ENCODE measurements at regions not wholly inside any gene's neighbourhood (a gene's known extent, or its start where the extent isn't known, plus 50 kb on each side); places are given as distances from the start of the nearest gene placed in this dataset.
"Not testable (repeated sequence)": the region's sequence is repeated elsewhere in the genome, so short reads cannot be mapped to it uniquely, and the experiment has no call there.

- H3K27ac ChIP-seq = no peak overlapping the region
- no peaks in the 10 kb centered on the region for H3K36me3 ChIP-seq
- H3K4me3 ChIP-seq = no peak overlapping the region
- TF ChIP-seq POLR2AphosphoS5 (IDR thresholded peaks at IDR 0.05) (no peak), POLR2A (IDR thresholded peaks at IDR 0.05) (no peak)
- intact Hi-C loops (cut with DNase I) = no loop called here
- H3K4me1 ChIP-seq (replicated peaks) = no peaks in the 10 kb centered on the region
- H3K27me3 ChIP-seq (replicated peaks; ENCODE audit: insufficient read depth) = no peaks in the 10 kb centered on the region
- H3K9me3 ChIP-seq = no peaks in the 10 kb centered on the region
- 65% methylated on average over 1 of the region's 1 CpG for WGBS
- no peak for DNase-seq (ENCODE audit: low spot score)
These were observed 286.9 kb upstream of the VSTM2A start for GRCh38 chr7:54255242-54255641.

- WGBS = 86% methylated on average over 9 of the region's 9 CpGs
- Histone ChIP-seq H3K4me1 (replicated peaks) (no peaks in the 10 kb centered on the region), H3K9me3 (no peaks in the 10 kb centered on the region), H3K27me3 (replicated peaks; ENCODE audit: insufficient read depth) (no peaks in the 10 kb centered on the region), H3K4me3 (no peak overlapping the region), H3K36me3 (no peaks in the 10 kb centered on the region), H3K27ac (no peak overlapping the region)
- DNase-seq (ENCODE audit: low spot score) = no peak
- no peak for TF ChIP-seq CTCF (IDR thresholded peaks at IDR 0.05)
- no peak for TF ChIP-seq POLR2A (IDR thresholded peaks at IDR 0.05)
- no peak for TF ChIP-seq POLR2AphosphoS5 (IDR thresholded peaks at IDR 0.05)
- intact Hi-C loops (cut with DNase I) = no loop called here
These were observed 283.0 kb upstream of the VSTM2A start for GRCh38 chr7:54259185-54259584.

GRCh38 chr7:54260941-54261371 lies 281.2 kb upstream of the VSTM2A start:
- no peak for DNase-seq (ENCODE audit: low spot score)
- no peaks in the 10 kb centered on the region for H3K4me1 ChIP-seq (replicated peaks)
- H3K27ac ChIP-seq = no peak overlapping the region
- WGBS = 50% methylated on average over 1 of the region's 1 CpG
- no peak for TF ChIP-seq POLR2AphosphoS5 (IDR thresholded peaks at IDR 0.05)
- H3K36me3 ChIP-seq = no peaks in the 10 kb centered on the region
- intact Hi-C loops (cut with DNase I) = loop anchor here (10.0 kb wide), 1 partner anchor 1056 kb away; no protein-coding TSS in a partner anchor
- H3K9me3 ChIP-seq = no peaks in the 10 kb centered on the region
- no peak overlapping the region for H3K4me3 ChIP-seq
- H3K27me3 ChIP-seq (replicated peaks; ENCODE audit: insufficient read depth) = no peaks in the 10 kb centered on the region

- DNase-seq (ENCODE audit: low spot score) = no peak
- Histone ChIP-seq H3K27me3 (replicated peaks; ENCODE audit: insufficient read depth) (no peaks in the 10 kb centered on the region), H3K36me3 (no peaks in the 10 kb centered on the region), H3K4me1 (replicated peaks) (no peaks in the 10 kb centered on the region), H3K4me3 (no peak overlapping the region), H3K9me3 (no peaks in the 10 kb centered on the region), H3K27ac (no peak overlapping the region)
- WGBS = 35% methylated on average over 1 of the region's 1 CpG
- intact Hi-C loops (cut with DNase I) = no loop called here
- TF ChIP-seq POLR2AphosphoS5 (IDR thresholded peaks at IDR 0.05) = no peak
- TF ChIP-seq POLR2A (IDR thresholded peaks at IDR 0.05) = no peak
- no peak for TF ChIP-seq CTCF (IDR thresholded peaks at IDR 0.05)
These were observed 263.3 kb upstream of the VSTM2A start for GRCh38 chr7:54278847-54279246.

DNA sequence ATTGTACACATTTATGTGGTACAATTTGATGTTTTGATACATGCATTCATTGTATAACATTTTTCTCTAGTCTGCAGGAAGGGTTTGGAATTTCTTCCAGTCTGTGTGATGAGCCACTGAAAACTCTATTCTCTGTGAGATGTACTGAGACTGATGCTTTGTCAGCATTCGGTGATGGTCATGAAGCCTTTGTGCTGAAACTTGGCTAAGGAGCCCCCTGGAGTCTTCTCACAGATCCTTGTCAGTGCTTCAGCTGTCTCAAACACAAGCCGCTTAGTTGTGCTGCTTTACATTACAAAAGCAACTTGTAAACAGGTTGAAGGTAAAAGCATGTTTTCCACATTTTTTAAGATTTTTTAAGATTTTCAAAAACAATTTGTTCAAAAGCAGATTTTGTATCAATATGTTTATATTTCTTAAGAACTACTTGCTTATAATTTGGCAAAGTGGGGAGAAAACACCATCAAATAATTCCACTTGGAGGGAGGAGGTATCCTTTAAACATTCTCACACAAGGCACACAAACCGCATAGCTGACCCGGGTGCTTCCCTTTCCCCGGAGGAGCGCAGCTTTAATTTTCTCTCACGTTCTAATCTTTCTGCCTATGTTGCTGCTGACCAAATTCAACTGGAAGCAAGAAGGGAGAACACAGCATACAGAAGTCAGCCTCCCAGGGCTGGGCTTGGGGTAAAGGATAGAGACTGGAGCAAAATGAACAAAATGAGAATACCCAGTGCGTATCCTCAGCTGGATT lies 249.8 kb upstream of the VSTM2A start:
- intact Hi-C loops (cut with DNase I) = no loop called here
- no peak for TF ChIP-seq CTCF (IDR thresholded peaks at IDR 0.05)
- no peak for TF ChIP-seq POLR2A (IDR thresholded peaks at IDR 0.05)
- no peak for TF ChIP-seq POLR2AphosphoS5 (IDR thresholded peaks at IDR 0.05)
- H3K36me3 ChIP-seq = no peaks in the 10 kb centered on the region
- no peaks in the 10 kb centered on the region for H3K27me3 ChIP-seq (replicated peaks; ENCODE audit: insufficient read depth)
- H3K27ac ChIP-seq = no peak overlapping the region
- 39% methylated on average over 8 of the region's 8 CpGs for WGBS
- H3K9me3 ChIP-seq = no peaks in the 10 kb centered on the region
- DNase-seq (ENCODE audit: low spot score) = no peak
- H3K4me1 ChIP-seq (replicated peaks) = no peaks in the 10 kb centered on the region
- H3K4me3 ChIP-seq = no peak overlapping the region

DNA sequence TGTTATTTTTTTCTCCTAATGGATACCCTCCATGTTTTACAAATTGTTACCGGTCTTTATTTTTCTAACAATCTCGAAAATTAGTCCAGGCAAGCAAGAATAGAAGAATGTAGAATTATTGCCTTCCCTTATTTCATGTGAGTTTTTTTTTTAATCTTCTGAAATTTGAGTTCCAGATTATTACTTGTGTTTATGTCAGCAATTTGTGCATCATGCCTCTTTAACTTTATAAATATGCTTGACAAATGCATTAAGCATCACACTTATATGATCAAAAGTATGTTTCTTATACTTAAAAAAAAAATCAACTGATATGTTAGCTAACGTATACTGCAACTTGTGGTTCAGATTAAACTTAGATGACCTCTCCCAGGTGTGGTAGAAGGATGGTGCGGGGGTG lies 242.7 kb upstream of the VSTM2A start:
- H3K27ac ChIP-seq = no peak overlapping the region
- H3K4me1 ChIP-seq (replicated peaks) = no peaks in the 10 kb centered on the region
- intact Hi-C loops (cut with DNase I) = no loop called here
- H3K9me3 ChIP-seq = no peaks in the 10 kb centered on the region
- WGBS = 78% methylated on average over 4 of the region's 4 CpGs
- no peak for DNase-seq (ENCODE audit: low spot score)
- no peaks in the 10 kb centered on the region for H3K36me3 ChIP-seq
- no peak overlapping the region for H3K4me3 ChIP-seq
- no peaks in the 10 kb centered on the region for H3K27me3 ChIP-seq (replicated peaks; ENCODE audit: insufficient read depth)
- TF ChIP-seq POLR2AphosphoS5 (IDR thresholded peaks at IDR 0.05) (no peak), POLR2A (IDR thresholded peaks at IDR 0.05) (no peak), CTCF (IDR thresholded peaks at IDR 0.05) (no peak)

DNA sequence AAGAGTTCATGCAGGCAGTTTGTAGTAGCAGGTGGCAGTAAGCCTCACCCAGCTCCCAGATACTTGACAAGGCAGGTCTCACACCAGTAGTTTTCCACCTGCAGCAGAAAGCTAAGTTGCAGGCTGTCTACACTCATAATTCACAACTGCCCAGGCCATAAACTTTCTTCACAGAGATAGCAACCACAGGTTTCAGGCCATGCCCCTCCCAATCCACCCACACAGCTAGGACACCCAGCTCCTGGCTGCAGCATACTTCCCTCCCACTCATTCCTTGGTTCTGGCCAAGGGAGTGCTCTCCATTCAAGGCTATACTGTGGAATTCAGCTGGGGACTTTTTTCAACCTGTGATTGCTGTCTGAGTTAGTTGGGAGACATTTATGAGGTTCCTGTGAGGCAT lies 226.2 kb upstream of the VSTM2A start:
- H3K36me3 ChIP-seq; H3K27me3 ChIP-seq (replicated peaks; ENCODE audit: insufficient read depth); H3K9me3 ChIP-seq; intact Hi-C loops (cut with DNase I); H3K4me3 ChIP-seq; DNase-seq (ENCODE audit: low spot score); H3K4me1 ChIP-seq (replicated peaks); H3K27ac ChIP-seq: not testable (repeated sequence)

Measured in prostate gland (tissue), 2 donors.